Small intestine (tissue), 7 donors: ENCODE measurements at regions not wholly inside any gene's neighbourhood (a gene's known extent, or its start where the extent isn't known, plus 50 kb on each side); places are given as distances from the start of the nearest gene placed in this dataset.

Source experiments
- DNase-seq, 2 donors: peaks; one replicate each; pipeline versions ENCODE4 v3.0.0 to v3.0.0-alpha.2; 2013
- FAIRE-seq: peaks from 2 replicates; lab custom pipeline; 2012; peaks lifted over from hg19 to GRCh38; lab: Jason Lieb, UNC
- H3K27ac ChIP-seq, 3 donors: one replicate each; pipeline ENCODE4 v1.5.1; 2013; ENCODE audit warnings: low read length in 2 of 3, mild to moderate bottlenecking in 2 of 3, control low read depth in 1 of 3, inconsistent platforms in 1 of 3, low read depth in 1 of 3, moderate library complexity in 1 of 3
- H3K27me3 ChIP-seq, 3 donors: one replicate each; pipeline ENCODE4 v1.6.1; 2013; ENCODE audit warnings: low read length in 3 of 3, inconsistent platforms in 1 of 3; ENCODE audit not compliant: control insufficient read depth in 3 of 3, insufficient read depth in 3 of 3
- H3K36me3 ChIP-seq, 3 donors: one replicate each; pipeline ENCODE4 v1.6.1; 2013; ENCODE audit warnings: low read length in 3 of 3, inconsistent platforms in 1 of 3, low read depth in 1 of 3, mild to moderate bottlenecking in 1 of 3, moderate library complexity in 1 of 3; ENCODE audit not compliant: control insufficient read depth in 3 of 3, insufficient read depth in 2 of 3
- H3K4me1 ChIP-seq, 3 donors: one replicate each; pipeline ENCODE4 v1.6.1; 2013; ENCODE audit warnings: low read length in 2 of 3, inconsistent platforms in 1 of 3, low read depth in 1 of 3, mild to moderate bottlenecking in 1 of 3, moderate library complexity in 1 of 3; ENCODE audit not compliant: control insufficient read depth in 3 of 3, insufficient read depth in 2 of 3
- H3K4me3 ChIP-seq, 3 donors: one replicate each; pipeline ENCODE4 v1.5.1; 2013; ENCODE audit warnings: low read length in 3 of 3, control low read depth in 1 of 3, inconsistent platforms in 1 of 3, low read depth in 1 of 3, mild to moderate bottlenecking in 1 of 3, moderate library complexity in 1 of 3
- H3K9me3 ChIP-seq, 2 donors: one replicate each; pipeline ENCODE4 v1.6.1; 2013; ENCODE audit warnings: low read depth in 1 of 2, low read length in 1 of 2; ENCODE audit not compliant: control insufficient read depth in 2 of 2, insufficient read depth in 1 of 2
- WGBS, 3 donors: extraction: QIAGEN DNeasy Blood & Tissue Kit; methylation state at CpG; one replicate each; pipeline ENCODE4 v1.1.7; 2013; 5-methylcytosine and 5-hydroxymethylcytosine counted together
- donor health status: healthy with polysubstance abuse.
- donor health status: control.
- donor health status: control.
- donor health status: Bipolar disorder and iron deficiency.
- donor health status: healthy.

DNA sequence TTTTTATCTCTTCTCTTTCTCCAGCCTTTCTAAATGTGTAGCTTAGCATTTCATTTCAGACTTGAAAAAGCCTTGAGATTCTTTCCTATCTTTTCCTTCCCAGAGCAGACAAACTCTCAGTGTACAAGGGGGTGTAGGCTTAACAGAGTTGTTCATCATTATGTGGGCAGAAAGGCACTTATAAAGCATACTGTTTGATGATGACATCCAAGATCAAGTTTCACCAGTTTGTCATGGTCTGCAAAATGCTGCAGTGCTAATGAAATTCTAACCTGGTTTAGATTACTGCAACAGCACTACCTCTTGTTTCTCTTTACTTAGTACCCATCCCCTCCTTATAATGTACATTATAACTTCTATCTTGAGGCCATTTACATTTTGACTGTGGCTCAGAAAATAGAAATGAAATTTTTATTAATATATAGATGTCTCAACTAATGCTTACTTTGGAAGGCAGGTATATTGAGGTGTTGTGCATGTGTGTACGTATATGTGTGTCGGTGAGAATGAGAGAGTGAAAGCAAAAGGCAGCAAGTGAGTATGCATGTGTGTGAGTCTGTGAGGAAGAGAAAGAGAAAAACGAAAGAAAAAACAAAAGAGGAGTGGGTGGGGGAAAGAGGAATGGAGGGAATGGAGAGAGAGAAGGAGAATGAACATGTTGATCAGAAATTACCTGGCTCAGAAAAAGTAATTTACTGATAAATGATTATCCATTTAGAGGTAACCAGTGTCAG is 1043.6 kb downstream of the TUSC7 start:
- DNase-seq, result no peak
- Histone ChIP-seq H3K27me3 (no peaks in the 10 kb centered on the region), H3K36me3 (no peaks in the 10 kb centered on the region), H3K27ac (no peak overlapping the region), H3K9me3 (no peaks in the 10 kb centered on the region), H3K4me3 (no peak overlapping the region), H3K4me1 (no peaks in the 10 kb centered on the region)
- no peak for FAIRE-seq
- 74 to 87% (median 86%) methylated on average over 3 of the region's 3 CpGs for WGBS, 3 donors

DNA sequence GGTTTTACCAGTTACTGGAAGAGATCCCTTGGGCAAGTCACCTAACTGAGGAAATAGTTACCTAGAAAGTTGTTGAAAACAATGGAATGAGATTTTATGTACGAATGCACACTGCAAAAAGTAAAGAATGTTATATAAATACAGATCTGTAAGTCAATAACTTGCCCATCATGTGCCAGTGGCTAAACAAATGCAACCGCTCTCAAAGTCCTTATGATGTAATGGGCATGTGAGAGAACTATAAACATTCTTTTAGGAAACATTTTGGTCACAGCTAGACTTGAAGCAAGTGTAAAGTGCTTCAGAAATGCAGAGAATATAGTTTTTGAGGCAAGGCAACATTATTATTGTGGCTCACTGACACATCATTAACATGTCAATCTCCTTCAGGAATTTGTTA is 1044.5 kb downstream of the TUSC7 start:
- H3K4me1 ChIP-seq, result no peaks in the 10 kb centered on the region
- no peak overlapping the region for H3K4me3 ChIP-seq
- FAIRE-seq, result no peak
- H3K36me3 ChIP-seq, result no peaks in the 10 kb centered on the region
- H3K9me3 ChIP-seq, result no peaks in the 10 kb centered on the region
- no peaks in the 10 kb centered on the region for H3K27me3 ChIP-seq
- WGBS, 3 donors, result 56 to 82% (median 63%) methylated on average over 2 of the region's 2 CpGs
- no peak overlapping the region for H3K27ac ChIP-seq
- no peak for DNase-seq

DNA sequence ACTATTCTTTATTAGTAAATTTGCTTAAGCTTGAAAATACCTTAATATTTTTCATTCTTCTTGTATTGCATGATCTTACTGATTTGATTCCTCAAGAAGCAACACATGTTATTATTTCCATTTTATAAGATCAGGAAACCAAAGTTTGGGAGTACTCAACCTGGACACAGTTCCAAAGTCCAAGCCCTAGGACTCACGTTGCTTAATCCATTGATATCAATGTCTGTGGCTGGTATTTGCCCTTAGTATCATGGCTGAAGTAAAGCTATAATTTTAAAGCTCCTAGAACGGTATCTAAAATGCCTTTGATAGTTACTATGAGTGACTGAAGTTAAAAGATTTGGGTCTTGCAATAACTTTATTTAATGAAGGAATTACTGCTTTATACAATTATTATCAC is 1045.3 kb downstream of the TUSC7 start:
- H3K4me3 ChIP-seq, result no peak overlapping the region
- no peaks in the 10 kb centered on the region for H3K36me3 ChIP-seq
- no peaks in the 10 kb centered on the region for H3K4me1 ChIP-seq
- no peak for DNase-seq
- FAIRE-seq, result no peak
- no peaks in the 10 kb centered on the region for H3K9me3 ChIP-seq
- H3K27ac ChIP-seq, result no peak overlapping the region
- no peaks in the 10 kb centered on the region for H3K27me3 ChIP-seq
- 9 to 63% (median 18%) methylated on average over 2 of the region's 2 CpGs for WGBS, 3 donors

DNA sequence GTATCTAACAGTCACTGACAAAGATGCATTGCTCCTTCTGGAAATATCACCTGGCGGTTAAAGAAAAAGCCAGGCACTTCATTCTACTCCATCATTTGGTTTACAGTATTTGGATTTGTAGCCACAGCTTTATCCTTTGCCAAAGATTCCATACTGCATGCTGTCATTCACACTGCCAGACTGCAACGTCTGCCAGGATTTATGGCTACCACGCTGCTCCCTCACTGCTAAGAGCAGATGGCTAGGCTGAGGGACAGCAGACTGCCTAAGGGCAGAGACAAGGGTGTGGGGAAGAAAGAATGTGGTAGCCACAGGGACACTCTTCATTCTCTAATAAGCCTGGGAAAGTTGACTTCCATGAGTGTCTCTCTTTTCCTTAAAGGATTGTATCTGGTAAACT is 1047.0 kb downstream of the TUSC7 start:
- 44 to 58% (median 57%) methylated on average over 3 of the region's 3 CpGs for WGBS, 3 donors
- no peak for FAIRE-seq
- H3K36me3 ChIP-seq, result no peaks in the 10 kb centered on the region
- H3K9me3 ChIP-seq, result no peaks in the 10 kb centered on the region
- H3K27me3 ChIP-seq, result no peaks in the 10 kb centered on the region
- H3K4me3 ChIP-seq, result no peak overlapping the region
- no peaks in the 10 kb centered on the region for H3K4me1 ChIP-seq
- no peak for DNase-seq
- H3K27ac ChIP-seq, result no peak overlapping the region

DNA sequence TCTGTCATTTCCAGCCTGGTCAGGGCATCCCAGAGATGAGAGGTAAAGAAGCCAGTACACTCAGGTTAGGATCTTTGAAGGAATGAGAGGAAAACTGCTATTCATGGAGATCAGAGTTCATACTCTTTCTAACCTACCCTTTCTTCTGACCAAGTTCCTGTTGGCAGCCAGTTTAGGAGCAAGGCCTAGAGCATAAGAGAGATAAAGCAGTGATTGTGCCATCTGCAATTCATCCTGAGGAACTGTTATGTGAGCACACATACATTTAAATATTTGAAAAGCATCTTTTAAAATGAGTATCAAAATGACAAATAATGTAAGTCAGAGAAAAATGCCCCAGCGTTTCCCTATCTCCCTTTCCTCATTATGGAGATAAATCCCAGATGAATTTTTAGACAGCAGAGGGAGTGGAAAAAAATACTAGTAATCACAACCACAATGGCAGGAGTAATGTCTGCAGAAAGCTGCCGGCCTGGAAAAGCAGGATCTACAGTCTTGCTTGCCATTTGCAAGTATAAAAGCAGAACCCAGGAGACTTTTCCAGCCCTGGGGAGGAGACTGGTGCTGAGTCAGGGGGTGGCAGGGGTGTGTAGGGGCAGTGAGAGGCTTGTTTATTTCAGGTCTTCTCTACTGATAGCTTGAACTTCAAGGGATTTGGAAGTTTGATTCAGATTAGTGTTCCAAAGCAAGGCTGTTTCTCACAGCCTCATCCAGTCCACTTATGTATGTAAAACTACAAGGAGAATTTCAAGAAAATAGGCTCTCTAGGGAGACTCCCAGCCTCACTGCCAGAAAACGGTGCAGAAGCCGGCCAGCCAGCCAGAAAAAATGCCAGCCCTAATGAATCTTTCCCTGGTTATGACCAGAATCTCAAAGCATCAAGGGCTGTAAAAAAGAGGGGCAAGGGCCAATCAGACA is 1052.4 kb downstream of the TUSC7 start:
- Histone ChIP-seq H3K4me1 (no peaks in the 10 kb centered on the region), H3K27ac (no peak overlapping the region), H3K4me3 (no peak overlapping the region), H3K27me3 (no peaks in the 10 kb centered on the region), H3K9me3 (no peaks in the 10 kb centered on the region), H3K36me3 (no peaks in the 10 kb centered on the region)
- no peak for DNase-seq
- no peak for FAIRE-seq
- WGBS, 3 donors, result 40 to 57% (median 50%) methylated on average over 4 of the region's 4 CpGs

- Histone ChIP-seq H3K27ac (no peak overlapping the region), H3K36me3 (no peaks in the 10 kb centered on the region), H3K4me1 (no peaks in the 10 kb centered on the region), H3K4me3 (no peak overlapping the region), H3K9me3 (no peaks in the 10 kb centered on the region), H3K27me3 (no peaks in the 10 kb centered on the region)
- WGBS, 3 donors, result 29 to 41% (median 34%) methylated on average over 3 of the region's 3 CpGs
- DNase-seq (no peak), FAIRE-seq (no peak)
These were observed 1053.0 kb downstream of the TUSC7 start for GRCh38 chr3:117762621-117763037.

GRCh38 chr3:117763561-117763960 is 1054.0 kb downstream of the TUSC7 start:
- 67 to 72% (median 69%) methylated on average over 4 of the region's 4 CpGs for WGBS, 3 donors
- Histone ChIP-seq H3K36me3 (no peaks in the 10 kb centered on the region), H3K4me3 (no peak overlapping the region), H3K4me1 (no peaks in the 10 kb centered on the region), H3K27me3 (no peaks in the 10 kb centered on the region), H3K9me3 (no peaks in the 10 kb centered on the region), H3K27ac (no peak overlapping the region)
- no peak for DNase-seq
- FAIRE-seq, result no peak

- no peak for FAIRE-seq
These were observed 1059.0 kb downstream of the TUSC7 start for GRCh38 chr3:117768581-117768980.

More at GRCh38 chr3:117768581-117768980, 1059.0 kb downstream of the TUSC7 start:
- no peaks in the 10 kb centered on the region for H3K27me3 ChIP-seq
- WGBS, 3 donors, result 46 to 66% (median 57%) methylated on average over 4 of the region's 4 CpGs
- H3K27ac ChIP-seq, result no peak overlapping the region
- no peaks in the 10 kb centered on the region for H3K4me1 ChIP-seq
- H3K9me3 ChIP-seq, result no peaks in the 10 kb centered on the region
- DNase-seq, result no peak
- H3K36me3 ChIP-seq, result no peaks in the 10 kb centered on the region
- no peak overlapping the region for H3K4me3 ChIP-seq
